Choroid plexus epithelial cell (primary cell): ENCODE measurements at regions not wholly inside any gene's neighbourhood (a gene's known extent, or its start where the extent isn't known, plus 50 kb on each side); places are given as distances from the start of the nearest gene placed in this dataset.
A peak's percentile ranks its signal among the peaks of the same experiment; 100 is the strongest.

Experiments used
- DNase-seq: peaks from one replicate; pipeline ENCODE4 v3.0.0-alpha.2; 2010; ENCODE audit warnings: low read depth
- H3K4me3 ChIP-seq: 2 replicates; pipeline ENCODE4 v1.5.1; 2011; ENCODE audit warnings: low read depth, mild to moderate bottlenecking, control low read depth, low read length, moderate library complexity
- CTCF ChIP-seq: conservative IDR thresholded peaks from 2 replicates; pipeline ENCODE4 v1.5.1; 2011; ENCODE audit warnings: low read depth, mild to moderate bottlenecking, control low read depth, inconsistent platforms, low read length, moderate library complexity

- DNase-seq, result no peak
- TF ChIP-seq CTCF, result no peak
- no peak overlapping the region for H3K4me3 ChIP-seq
These were observed 223.5 kb downstream of the ABHD5 start for GRCh38 chr3:43914269-43914668.

- DNase-seq, result no peak
- no peak overlapping the region for H3K4me3 ChIP-seq
- no peak for TF ChIP-seq CTCF
These were observed 224.8 kb downstream of the ABHD5 start for GRCh38 chr3:43915546-43915945.

GRCh38 chr3:43917361-43917760 is 226.6 kb downstream of the ABHD5 start:
- no peak for DNase-seq
- H3K4me3 ChIP-seq, result no peak overlapping the region
- TF ChIP-seq CTCF, result no peak

- H3K4me3 ChIP-seq, result no peak overlapping the region
- TF ChIP-seq CTCF, result no peak
- DNase-seq, result no peak
These were observed 228.3 kb downstream of the ABHD5 start for GRCh38 chr3:43919029-43919428.

GRCh38 chr3:43921056-43921648 is 230.4 kb downstream of the ABHD5 start:
- H3K4me3 ChIP-seq, result no peak overlapping the region
- peak; percentile 45 for DNase-seq
- no peak for TF ChIP-seq CTCF

- DNase-seq, result no peak
- H3K4me3 ChIP-seq, result no peak overlapping the region
- no peak for TF ChIP-seq CTCF
These were observed 231.6 kb downstream of the ABHD5 start for GRCh38 chr3:43922374-43922773.

- no peak overlapping the region for H3K4me3 ChIP-seq
- DNase-seq, result no peak
- TF ChIP-seq CTCF, result no peak
These were observed 232.6 kb downstream of the ABHD5 start for GRCh38 chr3:43923104-43923882.
